Lower leg skin (tissue), 3 donors: ENCODE measurements at regions not wholly inside any gene's neighbourhood (a gene's known extent, or its start where the extent isn't known, plus 50 kb on each side); places are given as distances from the start of the nearest gene placed in this dataset.

ENCODE experiments used
- POLR2A ChIP-seq, 2 donors: fragments of 450-650 bp; IDR thresholded peaks; one replicate each; pipeline ENCODE4 v1.6.1; 2016 to 2017; ENCODE audit warnings: antibody characterized with exemption in 2 of 2, mild to moderate bottlenecking in 1 of 2, moderate library complexity in 1 of 2
- TF ChIP-seq, protein P1 (sequence below), 3 donors: fragments of 450-650 bp; IDR thresholded peaks; one replicate each; pipeline ENCODE4 v1.5.1; 2016; ENCODE audit warnings: antibody characterized with exemption in 3 of 3, mild to moderate bottlenecking in 3 of 3, moderate library complexity in 2 of 3

DNA sequence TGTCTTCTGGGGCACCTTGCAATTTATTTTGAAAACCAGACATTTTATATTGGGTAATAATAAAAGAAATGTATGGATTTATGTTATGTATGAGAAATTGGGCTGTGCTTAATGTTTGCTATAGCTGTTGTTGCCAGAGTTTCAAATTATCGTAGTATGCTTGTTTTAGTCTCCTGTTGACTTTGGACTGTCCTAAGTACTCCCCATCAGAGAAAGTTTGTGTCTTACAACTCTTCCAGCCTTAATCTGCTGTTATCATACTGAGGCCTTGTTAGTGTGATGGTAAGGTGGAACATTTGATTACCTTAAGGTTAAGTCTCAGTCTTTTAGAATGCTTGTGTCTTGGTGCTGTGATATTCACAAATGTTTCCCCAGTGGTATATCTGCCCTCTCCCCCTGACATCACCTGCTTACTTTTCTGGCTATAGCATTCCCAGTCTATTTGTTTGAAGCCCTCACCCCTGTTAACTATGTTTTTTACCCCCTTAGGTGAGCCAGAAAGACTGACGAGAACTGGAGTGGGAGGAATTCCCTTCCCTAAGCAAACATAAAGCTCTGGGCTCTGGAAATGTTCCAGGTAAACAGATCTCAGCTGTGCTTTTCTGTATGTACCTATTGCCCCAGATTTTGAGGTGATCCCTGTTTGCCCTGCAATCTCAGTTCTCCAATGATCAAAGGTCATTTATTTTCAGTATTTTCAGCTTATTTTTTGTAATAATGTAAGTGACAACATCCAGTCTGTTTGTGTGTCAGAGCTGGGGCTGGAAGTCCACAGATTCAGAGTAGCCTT lies 581.1 kb upstream of the CITED2 start:
- TF ChIP-seq, protein P1, sequence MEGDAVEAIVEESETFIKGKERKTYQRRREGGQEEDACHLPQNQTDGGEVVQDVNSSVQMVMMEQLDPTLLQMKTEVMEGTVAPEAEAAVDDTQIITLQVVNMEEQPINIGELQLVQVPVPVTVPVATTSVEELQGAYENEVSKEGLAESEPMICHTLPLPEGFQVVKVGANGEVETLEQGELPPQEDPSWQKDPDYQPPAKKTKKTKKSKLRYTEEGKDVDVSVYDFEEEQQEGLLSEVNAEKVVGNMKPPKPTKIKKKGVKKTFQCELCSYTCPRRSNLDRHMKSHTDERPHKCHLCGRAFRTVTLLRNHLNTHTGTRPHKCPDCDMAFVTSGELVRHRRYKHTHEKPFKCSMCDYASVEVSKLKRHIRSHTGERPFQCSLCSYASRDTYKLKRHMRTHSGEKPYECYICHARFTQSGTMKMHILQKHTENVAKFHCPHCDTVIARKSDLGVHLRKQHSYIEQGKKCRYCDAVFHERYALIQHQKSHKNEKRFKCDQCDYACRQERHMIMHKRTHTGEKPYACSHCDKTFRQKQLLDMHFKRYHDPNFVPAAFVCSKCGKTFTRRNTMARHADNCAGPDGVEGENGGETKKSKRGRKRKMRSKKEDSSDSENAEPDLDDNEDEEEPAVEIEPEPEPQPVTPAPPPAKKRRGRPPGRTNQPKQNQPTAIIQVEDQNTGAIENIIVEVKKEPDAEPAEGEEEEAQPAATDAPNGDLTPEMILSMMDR (IDR thresholded peaks at IDR 0.05): no peak
- TF ChIP-seq POLR2A (IDR thresholded peaks at IDR 0.05): no peak
